HG03060 (cell line): ENCODE measurements at regions not wholly inside any gene's neighbourhood (a gene's known extent, or its start where the extent isn't known, plus 50 kb on each side); places are given as distances from the start of the nearest gene placed in this dataset.

ENCODE experiments used
- ATAC-seq: cut with Tn5 transposase; IDR thresholded peaks from one replicate; pipeline ENCODE4 v1.9.1; 2021; ENCODE audit warnings: low read depth, moderate number of reproducible peaks; ENCODE audit not compliant: unreplicated experiment

DNA sequence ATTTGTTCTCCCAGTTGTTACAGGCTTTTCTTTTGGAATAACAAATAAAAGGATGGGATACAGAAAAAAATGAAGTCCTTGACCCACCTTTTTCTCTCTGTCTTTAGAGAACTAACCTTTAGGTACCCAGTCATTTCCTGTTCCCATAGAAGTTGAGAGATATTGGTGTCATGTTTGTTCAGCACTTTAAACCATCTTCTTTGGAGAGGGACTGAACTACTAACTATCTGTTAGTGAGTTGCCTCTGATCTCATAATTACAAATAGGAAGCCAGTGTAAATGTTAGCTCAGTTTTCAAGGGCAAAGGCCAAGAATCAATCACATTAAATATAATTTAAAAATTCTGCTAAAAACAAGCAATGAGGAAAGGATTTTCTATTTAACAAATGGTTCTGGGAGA, 72.9 kb upstream of the DCBLD2 start:
- ATAC-seq = no peak

GRCh38 chr3:98972720-98973119, 71.2 kb upstream of the DCBLD2 start:
- ATAC-seq = no peak

DNA sequence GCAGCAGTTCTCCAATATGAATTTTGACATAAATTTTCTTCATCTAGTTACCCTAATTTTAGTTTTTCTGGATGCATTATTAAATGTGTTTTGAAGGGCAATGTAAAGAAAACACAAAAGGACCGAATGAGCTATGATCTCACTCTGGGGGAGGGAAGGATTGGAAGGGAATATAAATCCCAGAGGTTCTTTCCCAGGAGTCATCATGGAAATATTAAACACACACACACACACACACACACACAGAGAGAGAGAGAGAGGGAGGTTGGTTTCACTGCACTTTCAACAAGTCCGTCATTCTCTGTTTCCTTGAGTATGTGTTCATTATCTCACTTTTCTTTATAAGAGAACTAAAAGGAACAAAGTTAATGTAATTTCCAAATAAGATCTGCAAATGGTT, 70.7 kb upstream of the DCBLD2 start:
- ATAC-seq = no peak

- no peak for ATAC-seq
These were observed 69.7 kb upstream of the DCBLD2 start for GRCh38 chr3:98971169-98971681.

GRCh38 chr3:98969295-98969694, 67.8 kb upstream of the DCBLD2 start:
- ATAC-seq = no peak

GRCh38 chr3:98968824-98969223, 67.3 kb upstream of the DCBLD2 start:
- ATAC-seq = no peak

DNA sequence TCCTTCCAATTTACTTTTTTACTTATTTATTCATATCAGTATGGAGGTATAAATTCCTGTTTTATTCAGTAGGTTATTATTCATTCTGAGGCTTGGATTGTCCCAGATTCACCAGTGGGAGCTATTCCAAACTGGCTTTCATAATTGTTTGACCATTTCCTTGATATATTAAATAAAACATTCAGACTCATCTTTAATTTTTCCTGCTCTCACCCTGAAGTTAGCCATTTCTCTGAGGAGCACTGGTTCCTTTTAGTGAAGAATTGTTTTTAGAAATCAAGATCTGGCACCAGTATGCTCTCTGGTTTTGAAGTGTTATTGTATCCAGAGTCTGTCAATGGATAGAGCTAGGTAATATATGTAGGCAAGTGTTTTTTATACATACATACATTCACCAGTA, 66.9 kb upstream of the DCBLD2 start:
- ATAC-seq = no peak

- ATAC-seq = no peak
These were observed 66.3 kb upstream of the DCBLD2 start for GRCh38 chr3:98967758-98968157.

- ATAC-seq = no peak
These were observed 65.5 kb upstream of the DCBLD2 start for GRCh38 chr3:98966862-98967546.

GRCh38 chr3:98966434-98966833, 64.9 kb upstream of the DCBLD2 start:
- ATAC-seq = no peak

GRCh38 chr3:98964784-98965183, 63.3 kb upstream of the DCBLD2 start:
- ATAC-seq = no peak

GRCh38 chr3:98963546-98963945, 62.1 kb upstream of the DCBLD2 start:
- no peak for ATAC-seq

GRCh38 chr3:98962951-98963350, 61.5 kb upstream of the DCBLD2 start:
- ATAC-seq = no peak

- ATAC-seq = no peak
These were observed 60.9 kb upstream of the DCBLD2 start for GRCh38 chr3:98962189-98962930.

- ATAC-seq = no peak
These were observed 60.0 kb upstream of the DCBLD2 start for GRCh38 chr3:98961161-98962155.

DNA sequence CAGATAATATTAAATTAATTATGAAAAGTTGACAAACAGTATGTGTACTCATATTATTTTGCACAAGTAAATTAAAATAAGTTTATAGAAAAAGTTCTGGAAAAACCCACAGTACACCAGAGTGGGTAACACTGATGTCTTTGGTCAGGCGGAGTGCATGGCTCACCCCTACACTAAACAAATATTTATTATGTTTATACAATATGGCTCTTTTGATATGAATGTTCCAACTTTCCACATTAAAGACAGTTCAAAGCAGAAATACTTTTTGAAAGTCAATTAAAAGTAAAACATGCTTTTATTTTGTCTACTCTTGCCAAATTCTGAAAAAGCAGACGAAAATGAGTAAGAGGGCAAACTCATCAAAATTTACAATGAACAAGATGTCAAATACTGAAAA, 56.2 kb upstream of the DCBLD2 start:
- no peak for ATAC-seq

- ATAC-seq = no peak
These were observed 54.5 kb upstream of the DCBLD2 start for GRCh38 chr3:98956008-98956407.

DNA sequence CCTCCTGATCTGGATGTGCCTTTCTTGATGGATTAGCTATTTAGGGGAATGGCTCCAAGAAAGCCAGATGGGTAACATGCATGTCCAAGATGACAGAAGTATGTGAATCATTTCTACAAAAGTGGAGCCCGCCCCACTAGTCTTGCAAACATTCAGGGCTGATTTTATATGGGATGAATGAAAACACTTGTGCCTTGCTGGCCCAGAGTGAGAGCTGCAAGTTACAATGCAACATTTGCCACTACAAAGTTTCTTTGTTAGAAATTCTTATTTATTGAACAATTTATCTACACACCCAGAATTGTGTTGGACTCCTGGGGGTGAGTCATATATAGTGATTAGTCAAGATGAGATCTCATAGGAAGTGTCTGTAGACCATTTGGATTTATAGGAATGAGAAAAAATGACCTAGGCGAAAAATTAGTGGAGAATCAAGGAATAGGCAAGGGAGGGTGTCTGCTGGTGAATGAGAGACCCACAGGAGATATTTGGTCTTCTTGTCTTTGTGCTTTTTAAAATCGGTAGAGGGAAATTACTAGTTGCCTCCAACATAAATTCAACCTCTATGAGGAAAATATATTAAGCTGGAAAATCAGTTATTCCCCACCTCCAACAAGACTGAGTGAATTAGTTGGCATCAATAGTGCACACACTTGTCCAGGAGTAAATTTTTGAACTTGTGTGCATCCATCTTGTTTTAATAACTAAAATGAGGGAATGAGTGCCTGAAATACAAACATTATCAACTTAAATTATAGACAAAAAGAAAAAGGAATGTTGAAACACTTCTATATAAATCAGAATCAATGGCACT, 53.5 kb upstream of the DCBLD2 start:
- no peak for ATAC-seq

DNA sequence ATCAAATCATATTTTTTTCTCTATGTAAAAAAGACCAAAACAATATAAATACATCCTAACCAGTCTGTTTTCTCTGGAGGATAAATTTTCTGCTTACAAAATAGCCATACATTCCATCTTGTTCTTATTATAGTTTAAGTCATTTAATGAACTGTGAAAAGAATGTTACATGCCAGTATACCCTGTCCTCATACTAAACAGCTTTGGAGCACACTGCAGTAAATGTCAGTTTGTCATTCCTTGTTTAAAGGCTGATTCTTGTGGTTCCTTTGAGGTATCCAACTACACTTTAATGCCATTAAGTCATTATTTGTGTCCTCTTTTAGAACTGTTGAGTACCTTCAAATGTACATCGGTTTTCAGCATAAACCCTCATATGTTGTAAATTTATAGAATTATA, 52.7 kb upstream of the DCBLD2 start:
- no peak for ATAC-seq

DNA sequence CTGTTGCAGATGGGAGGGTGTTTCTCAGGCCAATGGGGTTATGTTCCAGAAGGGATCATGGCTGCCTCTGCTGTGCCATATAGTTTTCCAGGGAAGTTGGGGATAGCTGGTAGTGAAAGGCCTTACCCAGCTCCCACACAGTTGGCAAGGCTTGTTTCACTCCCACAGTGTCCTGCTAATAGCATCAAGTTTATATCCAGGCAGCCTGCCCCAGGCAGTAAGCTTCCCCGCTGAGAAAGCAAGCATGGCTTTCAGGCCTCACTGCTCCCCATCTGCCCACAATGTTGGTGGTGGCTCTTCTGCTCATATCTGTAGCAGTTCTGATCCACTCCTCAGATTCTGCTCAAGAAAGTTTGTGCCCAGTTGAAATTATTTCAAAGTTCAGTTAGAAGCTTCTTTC, 50.9 kb upstream of the DCBLD2 start:
- no peak for ATAC-seq
